Sigmoid colon (tissue), 3 donors: ENCODE measurements at regions not wholly inside any gene's neighbourhood (a gene's known extent, or its start where the extent isn't known, plus 50 kb on each side); places are given as distances from the start of the nearest gene placed in this dataset.

Experiments
- POLR2A ChIP-seq, 2 donors: fragments of 450-650 bp; IDR thresholded peaks; one replicate each; pipeline ENCODE4 v1.6.1; 2016; ENCODE audit warnings: antibody characterized with exemption in 2 of 2, mild to moderate bottlenecking in 2 of 2, moderate library complexity in 2 of 2
- TF ChIP-seq, protein P1 (sequence below), 4 experiments: fragments of 450-650 bp in 3 of 4; fragments of 200-600 bp in 1 of 4; IDR thresholded peaks; one replicate each; pipeline ENCODE4 v1.5.1; 2016 to 2019; ENCODE audit warnings: antibody characterized with exemption in 4 of 4, mild to moderate bottlenecking in 3 of 4, moderate library complexity in 2 of 4

- TF ChIP-seq, protein P1, sequence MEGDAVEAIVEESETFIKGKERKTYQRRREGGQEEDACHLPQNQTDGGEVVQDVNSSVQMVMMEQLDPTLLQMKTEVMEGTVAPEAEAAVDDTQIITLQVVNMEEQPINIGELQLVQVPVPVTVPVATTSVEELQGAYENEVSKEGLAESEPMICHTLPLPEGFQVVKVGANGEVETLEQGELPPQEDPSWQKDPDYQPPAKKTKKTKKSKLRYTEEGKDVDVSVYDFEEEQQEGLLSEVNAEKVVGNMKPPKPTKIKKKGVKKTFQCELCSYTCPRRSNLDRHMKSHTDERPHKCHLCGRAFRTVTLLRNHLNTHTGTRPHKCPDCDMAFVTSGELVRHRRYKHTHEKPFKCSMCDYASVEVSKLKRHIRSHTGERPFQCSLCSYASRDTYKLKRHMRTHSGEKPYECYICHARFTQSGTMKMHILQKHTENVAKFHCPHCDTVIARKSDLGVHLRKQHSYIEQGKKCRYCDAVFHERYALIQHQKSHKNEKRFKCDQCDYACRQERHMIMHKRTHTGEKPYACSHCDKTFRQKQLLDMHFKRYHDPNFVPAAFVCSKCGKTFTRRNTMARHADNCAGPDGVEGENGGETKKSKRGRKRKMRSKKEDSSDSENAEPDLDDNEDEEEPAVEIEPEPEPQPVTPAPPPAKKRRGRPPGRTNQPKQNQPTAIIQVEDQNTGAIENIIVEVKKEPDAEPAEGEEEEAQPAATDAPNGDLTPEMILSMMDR (IDR thresholded peaks at IDR 0.05) = no peak
- no peak for TF ChIP-seq POLR2A (IDR thresholded peaks at IDR 0.05)
Measured at GRCh38 chr1:30366199-30366598, 357.2 kb downstream of the MATN1 start.
